ENCODE measurements at regions not wholly inside any gene's neighbourhood (a gene's known extent, or its start where the extent isn't known, plus 50 kb on each side); places are given as distances from the start of the nearest gene placed in this dataset.

DNA sequence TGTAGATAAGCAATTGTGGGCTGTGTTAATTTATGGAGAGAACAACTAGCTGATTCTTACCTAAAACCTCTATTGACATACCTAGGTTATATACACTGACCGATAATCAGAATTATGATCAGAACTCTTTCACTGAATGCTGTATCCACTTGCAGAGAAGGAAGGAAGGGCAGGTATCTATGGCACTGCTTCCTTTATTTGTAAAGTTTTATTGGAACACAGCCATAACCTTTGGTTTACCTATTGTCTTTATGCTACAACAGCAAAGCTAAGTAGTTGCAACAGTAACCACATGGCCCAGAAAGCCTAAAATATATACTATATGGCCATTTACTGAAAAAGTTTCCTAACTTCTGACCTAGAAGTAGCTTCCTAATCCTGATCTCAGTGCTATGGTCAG is 358.9 kb upstream of the ARID1B start:
- TF ChIP-seq CTCF (IDR thresholded peaks at IDR 0.05; ENCODE audit: low read depth, low read length) (no peak), EZH2phosphoT487 (IDR thresholded peaks at IDR 0.05; ENCODE audit: low read depth) (no peak)
